PC-9 (cell line): ENCODE measurements at regions not wholly inside any gene's neighbourhood (a gene's known extent, or its start where the extent isn't known, plus 50 kb on each side); places are given as distances from the start of the nearest gene placed in this dataset.

Source experiments
- BruUV-seq: library from RNA; stranded (reverse); fragments of 400-500 nt; replicated peaks from 2 replicates; lab custom pipeline; 2021; lab: Mats Ljungman, UMichigan
- CTCF ChIA-PET: fragments of 300-600 bp; sonication (Branson Sonifier 250); formaldehyde crosslinking; loops from one replicate; lab custom pipeline; 2022; ENCODE audit warnings: antibody characterized with exemption; lab: Charles Lee
- POLR2A ChIA-PET: fragments of 300-600 bp; sonication (Branson Sonifier 250); formaldehyde crosslinking; loops from one replicate; lab custom pipeline; 2022; ENCODE audit warnings: antibody characterized with exemption; ENCODE audit not compliant: unreplicated experiment; lab: Charles Lee
- DNase-seq, 2 experiments: peaks; one replicate each; pipeline versions ENCODE4 v3.0.0 to v3.0.0-alpha.2; 2015 to 2022; ENCODE audit warnings: mixed read lengths in 1 of 2
- H2AFZ ChIP-seq: fragments of 200-600 bp; sonication (generic); 2 replicates; pipeline ENCODE4 v1.8.1; 2017; ENCODE audit warnings: antibody characterized with exemption
- H3F3A ChIP-seq: fragments of 200-600 bp; sonication (generic); 2 replicates; pipeline ENCODE4 v1.8.1; 2017; ENCODE audit warnings: antibody characterized with exemption, mild to moderate bottlenecking, low read depth; ENCODE audit not compliant: insufficient read depth
- H3K27ac ChIP-seq: fragments of 200-600 bp; sonication (generic); 2 replicates; pipeline ENCODE4 v1.6.1; 2016; ENCODE audit warnings: mixed run types
- H3K27me3 ChIP-seq: fragments of 200-600 bp; sonication (generic); 2 replicates; pipeline ENCODE4 v1.6.1; 2016; ENCODE audit warnings: low read depth, mixed run types; ENCODE audit not compliant: insufficient read depth
- H3K36me3 ChIP-seq: fragments of 200-600 bp; sonication (generic); 2 replicates; pipeline ENCODE4 v1.6.1; 2016; ENCODE audit warnings: low read depth, mixed run types
- H3K4me1 ChIP-seq: fragments of 200-600 bp; sonication (generic); replicated peaks from 2 replicates; pipeline ENCODE4 v1.6.1; 2016; ENCODE audit warnings: mixed run types; ENCODE audit not compliant: insufficient read depth
- H3K4me2 ChIP-seq: fragments of 200-600 bp; sonication (generic); 2 replicates; pipeline ENCODE4 v1.6.1; 2017; ENCODE audit warnings: mixed run types
- H3K4me3 ChIP-seq: fragments of 200-600 bp; sonication (generic); 2 replicates; pipeline ENCODE4 v1.6.1; 2016; ENCODE audit warnings: mixed run types
- H3K79me2 ChIP-seq: fragments of 200-600 bp; sonication (generic); 2 replicates; pipeline ENCODE4 v1.6.1; 2017; ENCODE audit warnings: low read depth, mixed run types
- H3K9me2 ChIP-seq: fragments of 200-600 bp; sonication (generic); 2 replicates; pipeline ENCODE4 v1.8.1; 2017; ENCODE audit warnings: mild to moderate bottlenecking; ENCODE audit not compliant: insufficient read depth
- H3K9me3 ChIP-seq: fragments of 200-600 bp; sonication (generic); 2 replicates; pipeline ENCODE4 v1.8.1; 2016; ENCODE audit warnings: low read depth; ENCODE audit not compliant: insufficient read depth
- H4K20me1 ChIP-seq: fragments of 200-600 bp; sonication (generic); 2 replicates; pipeline ENCODE4 v1.8.1; 2017; ENCODE audit not compliant: insufficient read depth
- EZH2 ChIP-seq: fragments of 200-600 bp; sonication (generic); IDR thresholded peaks from 2 replicates; pipeline ENCODE4 v1.8.0; 2017; ENCODE audit warnings: antibody characterized with exemption, low read depth
- intact Hi-C: fragments of 100-400 bp; cut with micrococcal nuclease; formaldehyde crosslinking; loops from one replicate; pipeline ENCODE4 v1.10.0; 2022; ENCODE audit not compliant: unreplicated experiment
- TF ChIP-seq, protein P1 (sequence below): fragments of 200-600 bp; sonication (generic); conservative IDR thresholded peaks from 2 replicates; pipeline ENCODE4 v1.6.1; 2017; ENCODE audit warnings: mixed run types, antibody characterized with exemption, mild to moderate bottlenecking, moderate library complexity

DNA sequence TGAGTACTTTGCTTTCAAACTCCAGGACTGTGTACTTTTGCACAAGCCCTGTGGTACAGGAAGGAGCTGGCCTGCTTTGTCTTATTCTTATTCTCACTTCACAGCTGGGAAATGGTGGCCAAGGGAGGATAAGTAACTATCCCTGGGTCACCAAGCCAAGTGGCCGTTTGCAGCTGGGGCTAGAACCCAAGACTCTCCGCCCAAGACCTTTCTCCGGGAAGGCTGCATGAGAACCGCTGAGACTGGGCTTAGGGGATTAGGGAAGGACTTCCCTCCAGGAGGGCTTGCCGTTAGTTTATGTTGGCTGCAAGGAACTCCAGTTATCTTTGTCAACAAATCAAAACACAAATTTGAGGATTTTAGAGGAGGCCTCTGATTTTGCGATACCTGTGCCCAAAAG is 109.5 kb upstream of the ADRA1D start:
- Histone ChIP-seq H3K4me3 (no peak overlapping the region), H3K27me3 (no peaks in the 10 kb centered on the region), H3K4me2 (no peak overlapping the region), H3F3A (no peaks in the 10 kb centered on the region), H3K36me3 (no peaks in the 10 kb centered on the region), H3K79me2 (no peaks in the 10 kb centered on the region), H3K9me3 (no peaks in the 10 kb centered on the region), H4K20me1 (no peaks in the 10 kb centered on the region), H3K9me2 (no peaks in the 10 kb centered on the region), H3K27ac (no peak overlapping the region), H2AFZ (no peak overlapping the region), H3K4me1 (no peaks in the 10 kb centered on the region)
- TF ChIP-seq, protein P1, sequence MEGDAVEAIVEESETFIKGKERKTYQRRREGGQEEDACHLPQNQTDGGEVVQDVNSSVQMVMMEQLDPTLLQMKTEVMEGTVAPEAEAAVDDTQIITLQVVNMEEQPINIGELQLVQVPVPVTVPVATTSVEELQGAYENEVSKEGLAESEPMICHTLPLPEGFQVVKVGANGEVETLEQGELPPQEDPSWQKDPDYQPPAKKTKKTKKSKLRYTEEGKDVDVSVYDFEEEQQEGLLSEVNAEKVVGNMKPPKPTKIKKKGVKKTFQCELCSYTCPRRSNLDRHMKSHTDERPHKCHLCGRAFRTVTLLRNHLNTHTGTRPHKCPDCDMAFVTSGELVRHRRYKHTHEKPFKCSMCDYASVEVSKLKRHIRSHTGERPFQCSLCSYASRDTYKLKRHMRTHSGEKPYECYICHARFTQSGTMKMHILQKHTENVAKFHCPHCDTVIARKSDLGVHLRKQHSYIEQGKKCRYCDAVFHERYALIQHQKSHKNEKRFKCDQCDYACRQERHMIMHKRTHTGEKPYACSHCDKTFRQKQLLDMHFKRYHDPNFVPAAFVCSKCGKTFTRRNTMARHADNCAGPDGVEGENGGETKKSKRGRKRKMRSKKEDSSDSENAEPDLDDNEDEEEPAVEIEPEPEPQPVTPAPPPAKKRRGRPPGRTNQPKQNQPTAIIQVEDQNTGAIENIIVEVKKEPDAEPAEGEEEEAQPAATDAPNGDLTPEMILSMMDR, result no peak
- TF ChIP-seq EZH2, result no peak
- ChIA-PET CTCF (no interaction called here), POLR2A (no interaction called here)
- DNase-seq, result no peak
- BruUV-seq, result no TSS peak
- intact Hi-C loops, result no loop called here

DNA sequence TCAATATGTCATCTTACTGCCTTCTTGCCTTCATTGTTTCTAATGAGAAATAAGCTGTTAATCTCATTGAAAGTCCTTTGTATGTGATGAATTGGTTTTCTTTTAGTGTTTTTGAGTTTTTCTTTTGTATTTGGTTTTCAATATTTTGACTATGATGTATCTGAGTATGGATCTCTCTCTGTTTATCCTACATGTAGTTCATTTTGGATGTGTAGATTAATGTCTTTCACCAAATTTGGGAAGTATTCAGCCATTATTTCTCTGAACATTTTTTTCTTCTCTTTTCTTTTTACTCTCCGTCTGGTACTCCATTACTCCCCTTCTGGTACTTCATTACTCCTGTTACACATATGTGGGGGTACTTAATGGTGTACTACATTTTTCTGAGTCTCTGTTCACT is 103.3 kb upstream of the ADRA1D start:
- intact Hi-C loops, result no loop called here
- Histone ChIP-seq H3F3A (no peaks in the 10 kb centered on the region), H3K4me1 (no peaks in the 10 kb centered on the region), H2AFZ (no peak overlapping the region), H3K36me3 (no peaks in the 10 kb centered on the region), H4K20me1 (no peaks in the 10 kb centered on the region), H3K9me3 (peaks cover 8% of the 10 kb centered on the region; the same call in 1 of the 2 replicates), H3K4me2 (no peak overlapping the region), H3K27me3 (no peaks in the 10 kb centered on the region), H3K4me3 (no peak overlapping the region), H3K9me2 (no peaks in the 10 kb centered on the region), H3K79me2 (no peaks in the 10 kb centered on the region), H3K27ac (no peak overlapping the region)
- BruUV-seq, result no TSS peak
- CTCF ChIA-PET, result no interaction called here
- TF ChIP-seq, protein P1, result no peak
- no peak for TF ChIP-seq EZH2
- DNase-seq, result no peak
- POLR2A ChIA-PET, result no interaction called here

DNA sequence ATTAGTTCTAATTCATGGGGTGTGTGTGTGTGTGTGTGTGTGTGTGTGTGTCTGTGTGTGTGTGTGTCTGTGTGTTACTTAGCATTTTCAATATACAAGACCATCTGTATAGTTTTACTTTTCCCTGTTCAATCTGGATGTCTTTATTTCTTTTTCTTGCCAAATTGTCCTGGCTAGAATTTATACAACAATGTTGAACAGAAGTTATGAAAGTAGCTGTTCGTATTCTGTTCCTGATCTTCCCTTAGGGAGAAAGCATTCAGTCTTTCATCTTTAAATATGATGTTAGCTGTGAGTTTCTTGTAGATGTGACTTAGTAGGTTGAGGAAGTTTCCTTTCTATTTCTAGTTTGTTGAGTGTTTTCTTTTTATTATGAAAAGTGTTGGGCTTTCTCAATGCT is 101.0 kb upstream of the ADRA1D start:
- TF ChIP-seq, protein P1, result no peak
- no peak for TF ChIP-seq EZH2
- Histone ChIP-seq H3F3A (no peaks in the 10 kb centered on the region), H3K9me3 (peaks cover 13% of the 10 kb centered on the region; the same call in 1 of the 2 replicates), H4K20me1 (no peaks in the 10 kb centered on the region), H3K4me1 (no peaks in the 10 kb centered on the region), H3K36me3 (no peaks in the 10 kb centered on the region), H3K9me2 (no peaks in the 10 kb centered on the region), H2AFZ (no peak overlapping the region), H3K4me3 (no peak overlapping the region), H3K79me2 (no peaks in the 10 kb centered on the region), H3K4me2 (no peak overlapping the region), H3K27me3 (no peaks in the 10 kb centered on the region), H3K27ac (no peak overlapping the region)
- BruUV-seq, result no TSS peak
- intact Hi-C loops, result no loop called here
- ChIA-PET POLR2A (no interaction called here), CTCF (no interaction called here)
- DNase-seq, result no peak
